Testis (tissue), 2 donors: ENCODE measurements at regions not wholly inside any gene's neighbourhood (a gene's known extent, or its start where the extent isn't known, plus 50 kb on each side); places are given as distances from the start of the nearest gene placed in this dataset.

Experiments
- CTCF ChIP-seq, 3 experiments: fragments of 450-650 bp in 2 of 3; fragments of 200-600 bp in 1 of 3; sonication (generic) in 1 of 3; IDR thresholded peaks; one replicate each; pipeline ENCODE4 v1.5.1; 2016 to 2019; ENCODE audit warnings: antibody characterized with exemption in 3 of 3, mild to moderate bottlenecking in 2 of 3, moderate library complexity in 1 of 3
- POLR2A ChIP-seq: fragments of 450-650 bp; IDR thresholded peaks from one replicate; pipeline ENCODE4 v1.6.1; 2017; ENCODE audit warnings: antibody characterized with exemption, mild to moderate bottlenecking, moderate library complexity

GRCh38 chr5:125275725-125276090 is 529.3 kb upstream of the ZNF608 start:
- no peak for TF ChIP-seq CTCF (IDR thresholded peaks at IDR 0.05)
- no peak for TF ChIP-seq POLR2A
